ENCODE measurements at regions not wholly inside any gene's neighbourhood (a gene's known extent, or its start where the extent isn't known, plus 50 kb on each side); places are given as distances from the start of the nearest gene placed in this dataset.

- DNase-seq, result no peak
Observed at GRCh38 chr5:173691931-173692330, 75.5 kb upstream of the BOD1 start.

- no peak for DNase-seq
Observed at GRCh38 chr5:173693670-173694069, 77.2 kb upstream of the BOD1 start.

GRCh38 chr5:173696216-173696615 is 79.8 kb upstream of the BOD1 start:
- no peak for DNase-seq

- no peak for DNase-seq
Observed at GRCh38 chr5:173697931-173698579, 81.6 kb upstream of the BOD1 start.

- DNase-seq, result no peak
Observed at GRCh38 chr5:173699966-173700365, 83.5 kb upstream of the BOD1 start.

- DNase-seq, result no peak
Observed at GRCh38 chr5:173703466-173703865, 87.0 kb upstream of the BOD1 start.

GRCh38 chr5:173704615-173705511 is 88.4 kb upstream of the BOD1 start:
- no peak for DNase-seq

- DNase-seq, result no peak
Observed at GRCh38 chr5:173705512-173706044, 89.1 kb upstream of the BOD1 start.

- no peak for DNase-seq
Observed at GRCh38 chr5:173706700-173707099, 90.2 kb upstream of the BOD1 start.

- no peak for DNase-seq
Observed at GRCh38 chr5:173707392-173707791, 90.9 kb upstream of the BOD1 start.

- no peak for DNase-seq
Observed at GRCh38 chr5:173709145-173709544, 92.7 kb upstream of the BOD1 start.

- no peak for DNase-seq
Observed at GRCh38 chr5:173709761-173710160, 93.3 kb upstream of the BOD1 start.

- no peak for DNase-seq
Observed at GRCh38 chr5:173710528-173710927, 94.1 kb upstream of the BOD1 start.

- DNase-seq, result no peak
Observed at GRCh38 chr5:173711466-173711865, 95.0 kb upstream of the BOD1 start.

- DNase-seq, result no peak
Observed at GRCh38 chr5:173712609-173713175, 96.2 kb upstream of the BOD1 start.

GRCh38 chr5:173714551-173715428 is 98.3 kb upstream of the BOD1 start:
- DNase-seq, result no peak

- no peak for DNase-seq
Observed at GRCh38 chr5:173715607-173716006, 99.2 kb upstream of the BOD1 start.

- no peak for DNase-seq
Observed at GRCh38 chr5:173716058-173716682, 99.7 kb upstream of the BOD1 start.

- DNase-seq, result no peak
Observed at GRCh38 chr5:173717959-173718358, 101.5 kb upstream of the BOD1 start.

- DNase-seq, result no peak
Observed at GRCh38 chr5:173718469-173718868, 102.0 kb upstream of the BOD1 start.

- no peak for DNase-seq
Observed at GRCh38 chr5:173719731-173720082, 103.3 kb upstream of the BOD1 start.

GRCh38 chr5:173720286-173720952 is 104.0 kb upstream of the BOD1 start:
- DNase-seq, result no peak

Measured in stimulated activated naive CD4-positive, alpha-beta T cell (primary cell).